DOHH2 (cell line): ENCODE measurements at regions not wholly inside any gene's neighbourhood (a gene's known extent, or its start where the extent isn't known, plus 50 kb on each side); places are given as distances from the start of the nearest gene placed in this dataset.

ENCODE experiments used
- EZH2phosphoT487 ChIP-seq: fragments of 200-600 bp; sonication (generic); IDR thresholded peaks from 2 replicates; pipeline ENCODE4 v1.6.1; 2017; ENCODE audit warnings: borderline replicate concordance, mild to moderate bottlenecking, antibody characterized with exemption, low read length, moderate library complexity, mixed read lengths
- TF ChIP-seq, protein P1 (sequence below): fragments of 200-600 bp; sonication (generic); IDR thresholded peaks from one replicate; pipeline ENCODE4 v1.5.1; 2014; ENCODE audit warnings: antibody characterized with exemption, mild to moderate bottlenecking, low read depth, low read length; ENCODE audit not compliant: poor library complexity, severe bottlenecking

- TF ChIP-seq, protein P1, sequence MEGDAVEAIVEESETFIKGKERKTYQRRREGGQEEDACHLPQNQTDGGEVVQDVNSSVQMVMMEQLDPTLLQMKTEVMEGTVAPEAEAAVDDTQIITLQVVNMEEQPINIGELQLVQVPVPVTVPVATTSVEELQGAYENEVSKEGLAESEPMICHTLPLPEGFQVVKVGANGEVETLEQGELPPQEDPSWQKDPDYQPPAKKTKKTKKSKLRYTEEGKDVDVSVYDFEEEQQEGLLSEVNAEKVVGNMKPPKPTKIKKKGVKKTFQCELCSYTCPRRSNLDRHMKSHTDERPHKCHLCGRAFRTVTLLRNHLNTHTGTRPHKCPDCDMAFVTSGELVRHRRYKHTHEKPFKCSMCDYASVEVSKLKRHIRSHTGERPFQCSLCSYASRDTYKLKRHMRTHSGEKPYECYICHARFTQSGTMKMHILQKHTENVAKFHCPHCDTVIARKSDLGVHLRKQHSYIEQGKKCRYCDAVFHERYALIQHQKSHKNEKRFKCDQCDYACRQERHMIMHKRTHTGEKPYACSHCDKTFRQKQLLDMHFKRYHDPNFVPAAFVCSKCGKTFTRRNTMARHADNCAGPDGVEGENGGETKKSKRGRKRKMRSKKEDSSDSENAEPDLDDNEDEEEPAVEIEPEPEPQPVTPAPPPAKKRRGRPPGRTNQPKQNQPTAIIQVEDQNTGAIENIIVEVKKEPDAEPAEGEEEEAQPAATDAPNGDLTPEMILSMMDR, result no peak
- TF ChIP-seq EZH2phosphoT487, result no peak
Measured at GRCh38 chr5:9790276-9790675, 160.1 kb upstream of the TAS2R1 start.
